ENCODE measurements at regions not wholly inside any gene's neighbourhood (a gene's known extent, or its start where the extent isn't known, plus 50 kb on each side); places are given as distances from the start of the nearest gene placed in this dataset.

DNA sequence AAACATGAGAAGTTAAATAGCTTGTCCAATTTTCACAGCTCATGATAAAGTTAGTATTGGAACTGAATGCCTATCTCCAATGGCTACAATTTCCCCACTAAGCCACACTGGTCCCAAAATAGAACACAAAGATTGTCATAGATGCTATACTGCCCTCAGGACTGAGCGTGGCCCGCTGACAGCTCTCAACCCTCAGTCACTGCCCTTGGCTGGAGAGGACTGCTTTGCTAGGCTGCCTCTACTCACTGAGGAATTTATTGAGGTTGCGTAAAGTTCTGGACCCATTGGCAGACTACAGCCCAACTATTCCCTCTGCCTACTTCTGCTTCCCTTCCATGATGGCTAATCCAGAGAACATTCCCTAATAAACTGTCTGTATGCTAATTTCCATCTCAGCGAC lies 165.5 kb upstream of the BET1 start:
- TF ChIP-seq CTCF (IDR thresholded peaks at IDR 0.05) (no peak), POLR2AphosphoS5 (IDR thresholded peaks at IDR 0.05) (no peak), POLR2A (IDR thresholded peaks at IDR 0.05) (no peak)
